ENCODE measurements at regions not wholly inside any gene's neighbourhood (a gene's known extent, or its start where the extent isn't known, plus 50 kb on each side); places are given as distances from the start of the nearest gene placed in this dataset.
"Not testable (repeated sequence)": the region's sequence is repeated elsewhere in the genome, so short reads cannot be mapped to it uniquely, and the experiment has no call there.

- no peak for DNase-seq (ENCODE audit: insufficient read length, low spot score, missing footprints)
- Histone ChIP-seq H3K4me1 (ENCODE audit: insufficient read depth, low read length) (no peaks in the 10 kb centered on the region), H3K4me2 (ENCODE audit: insufficient read depth, low read length) (no peak overlapping the region), H3K27ac (ENCODE audit: low read depth, low read length) (no peak overlapping the region), H3K36me3 (ENCODE audit: insufficient read depth, low read length) (no peaks in the 10 kb centered on the region), H3K79me2 (ENCODE audit: insufficient read depth, low read length) (no peaks in the 10 kb centered on the region), H3K9me3 (ENCODE audit: low read depth, low read length) (no peaks in the 10 kb centered on the region), H3K27me3 (ENCODE audit: insufficient read depth, low read length) (no peaks in the 10 kb centered on the region), H4K20me1 (ENCODE audit: insufficient read depth, low read length) (no peaks in the 10 kb centered on the region), H2AFZ (ENCODE audit: low read length) (no peak overlapping the region), H3K4me3 (ENCODE audit: insufficient read depth, low read length) (no peak overlapping the region)
- no peak for TF ChIP-seq CTCF (IDR thresholded peaks at IDR 0.05; ENCODE audit: extremely low read depth, low read depth, low read length)
Observed at GRCh38 chr5:161001604-161002003, 149.6 kb upstream of the ATP10B start.

DNA sequence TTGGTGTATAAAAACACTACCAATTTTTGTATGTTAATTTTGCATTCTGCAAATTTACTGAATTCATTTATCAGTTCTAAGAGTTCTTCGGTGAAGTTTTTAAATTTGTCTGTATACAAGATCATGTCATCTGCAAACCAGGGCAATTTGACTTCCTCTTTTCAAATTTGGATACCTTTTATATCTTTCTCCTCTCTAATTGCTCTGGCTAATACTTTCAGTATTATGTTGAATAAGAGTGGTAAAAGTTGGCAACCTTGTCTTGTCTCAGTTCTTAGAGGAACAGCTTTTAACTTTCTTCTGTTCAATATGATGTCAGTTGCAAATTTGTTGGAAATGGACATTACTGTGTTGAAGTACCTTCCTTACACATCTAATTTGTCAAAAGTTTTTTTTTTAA lies 149.1 kb upstream of the ATP10B start:
- not testable (repeated sequence) for DNase-seq (ENCODE audit: insufficient read length, low spot score, missing footprints); H3K4me1 ChIP-seq (ENCODE audit: insufficient read depth, low read length); H3K79me2 ChIP-seq (ENCODE audit: insufficient read depth, low read length); H3K4me2 ChIP-seq (ENCODE audit: insufficient read depth, low read length); H2AFZ ChIP-seq (ENCODE audit: low read length); H4K20me1 ChIP-seq (ENCODE audit: insufficient read depth, low read length); H3K36me3 ChIP-seq (ENCODE audit: insufficient read depth, low read length); H3K27me3 ChIP-seq (ENCODE audit: insufficient read depth, low read length); H3K4me3 ChIP-seq (ENCODE audit: insufficient read depth, low read length); H3K27ac ChIP-seq (ENCODE audit: low read depth, low read length); H3K9me3 ChIP-seq (ENCODE audit: low read depth, low read length)

DNA sequence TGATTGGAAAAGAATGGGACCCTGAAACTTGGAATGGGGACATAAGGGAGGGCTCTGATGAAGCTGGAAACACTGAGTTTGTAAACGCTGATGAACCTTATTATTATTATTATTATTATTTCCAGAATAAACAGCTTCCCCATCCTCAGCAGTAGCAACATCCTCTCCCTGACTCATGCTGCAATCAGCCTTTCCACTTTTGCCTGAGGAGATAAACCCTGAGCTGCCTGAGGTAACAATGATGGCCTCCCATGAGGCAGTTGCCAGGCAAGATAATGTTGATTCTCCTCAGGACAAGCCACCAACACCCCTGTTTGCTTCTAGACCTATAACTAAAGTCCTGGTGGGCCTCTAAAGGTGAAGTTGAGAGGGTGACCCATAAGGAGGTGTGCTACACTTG lies 139.2 kb upstream of the ATP10B start:
- Histone ChIP-seq H3K4me3 (ENCODE audit: insufficient read depth, low read length) (no peak overlapping the region), H2AFZ (ENCODE audit: low read length) (no peak overlapping the region), H3K4me1 (ENCODE audit: insufficient read depth, low read length) (no peaks in the 10 kb centered on the region), H3K79me2 (ENCODE audit: insufficient read depth, low read length) (no peaks in the 10 kb centered on the region), H3K27ac (ENCODE audit: low read depth, low read length) (no peak overlapping the region), H3K36me3 (ENCODE audit: insufficient read depth, low read length) (no peaks in the 10 kb centered on the region), H3K9me3 (ENCODE audit: low read depth, low read length) (no peaks in the 10 kb centered on the region), H3K27me3 (ENCODE audit: insufficient read depth, low read length) (no peaks in the 10 kb centered on the region), H4K20me1 (ENCODE audit: insufficient read depth, low read length) (no peaks in the 10 kb centered on the region), H3K4me2 (ENCODE audit: insufficient read depth, low read length) (no peak overlapping the region)
- no peak for TF ChIP-seq CTCF (IDR thresholded peaks at IDR 0.05; ENCODE audit: extremely low read depth, low read depth, low read length)
- DNase-seq (ENCODE audit: insufficient read length, low spot score, missing footprints): no peak

DNA sequence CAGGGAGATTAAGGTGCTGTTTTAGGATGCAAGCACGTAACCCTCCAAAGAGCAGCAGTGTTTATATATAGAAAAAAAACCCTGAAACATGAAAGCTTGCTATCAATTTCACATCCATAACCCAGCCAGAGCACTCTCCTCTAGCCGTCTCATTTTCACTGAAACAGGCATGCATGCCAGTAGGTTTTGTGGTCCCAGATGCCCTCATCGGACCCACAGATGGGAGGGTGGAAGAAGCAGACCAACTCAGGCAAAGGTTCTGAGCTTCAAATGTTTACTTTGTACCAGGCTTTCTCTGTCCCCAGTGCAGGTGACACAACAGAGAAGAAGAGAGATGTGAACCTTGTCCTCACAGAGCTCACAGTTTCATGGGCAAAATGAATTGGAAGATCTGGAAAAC lies 127.4 kb upstream of the ATP10B start:
- Histone ChIP-seq H3K79me2 (ENCODE audit: insufficient read depth, low read length) (no peaks in the 10 kb centered on the region), H3K27ac (ENCODE audit: low read depth, low read length) (no peak overlapping the region), H3K36me3 (ENCODE audit: insufficient read depth, low read length) (no peaks in the 10 kb centered on the region), H3K27me3 (ENCODE audit: insufficient read depth, low read length) (no peaks in the 10 kb centered on the region), H4K20me1 (ENCODE audit: insufficient read depth, low read length) (no peaks in the 10 kb centered on the region), H3K4me2 (ENCODE audit: insufficient read depth, low read length) (no peak overlapping the region), H2AFZ (ENCODE audit: low read length) (no peak overlapping the region), H3K4me1 (ENCODE audit: insufficient read depth, low read length) (no peaks in the 10 kb centered on the region), H3K9me3 (ENCODE audit: low read depth, low read length) (no peaks in the 10 kb centered on the region), H3K4me3 (ENCODE audit: insufficient read depth, low read length) (no peak overlapping the region)
- no peak for DNase-seq (ENCODE audit: insufficient read length, low spot score, missing footprints)
- no peak for TF ChIP-seq CTCF (IDR thresholded peaks at IDR 0.05; ENCODE audit: extremely low read depth, low read depth, low read length)

DNA sequence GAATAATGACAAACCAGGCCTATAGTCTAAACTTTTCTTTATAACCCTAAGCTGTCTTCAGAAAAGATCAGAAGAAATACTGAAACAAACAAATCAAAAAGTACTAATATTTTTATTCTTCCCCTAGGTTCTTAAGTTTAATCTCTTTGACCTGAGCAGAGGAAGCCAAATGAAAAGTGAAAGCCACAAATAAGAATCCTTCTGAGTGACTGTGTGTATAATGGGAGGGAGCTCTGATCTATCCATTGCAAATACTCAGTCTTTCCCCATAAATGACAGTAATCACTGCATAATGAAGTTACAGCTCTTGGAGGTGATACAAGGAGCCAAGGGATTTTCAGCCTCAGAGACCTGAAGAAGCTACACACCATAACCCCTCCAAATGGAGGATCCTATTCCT lies 126.9 kb upstream of the ATP10B start:
- H2AFZ ChIP-seq (ENCODE audit: low read length): no peak overlapping the region
- H3K27me3 ChIP-seq (ENCODE audit: insufficient read depth, low read length): no peaks in the 10 kb centered on the region
- DNase-seq (ENCODE audit: insufficient read length, low spot score, missing footprints): no peak
- TF ChIP-seq CTCF (IDR thresholded peaks at IDR 0.05; ENCODE audit: extremely low read depth, low read depth, low read length): no peak
- no peak overlapping the region for H3K4me3 ChIP-seq (ENCODE audit: insufficient read depth, low read length)
- no peak overlapping the region for H3K27ac ChIP-seq (ENCODE audit: low read depth, low read length)
- H3K79me2 ChIP-seq (ENCODE audit: insufficient read depth, low read length): no peaks in the 10 kb centered on the region
- H4K20me1 ChIP-seq (ENCODE audit: insufficient read depth, low read length): no peaks in the 10 kb centered on the region
- no peaks in the 10 kb centered on the region for H3K4me1 ChIP-seq (ENCODE audit: insufficient read depth, low read length)
- H3K9me3 ChIP-seq (ENCODE audit: low read depth, low read length): no peaks in the 10 kb centered on the region
- no peak overlapping the region for H3K4me2 ChIP-seq (ENCODE audit: insufficient read depth, low read length)
- no peaks in the 10 kb centered on the region for H3K36me3 ChIP-seq (ENCODE audit: insufficient read depth, low read length)

Measured in osteoblast (primary cell).